Chondrocyte (in vitro differentiated cells): ENCODE measurements at regions not wholly inside any gene's neighbourhood (a gene's known extent, or its start where the extent isn't known, plus 50 kb on each side); places are given as distances from the start of the nearest gene placed in this dataset.

ENCODE experiments used
- DNase-seq: peaks from one replicate; pipeline ENCODE4 v3.0.0; 2021; ENCODE audit warnings: mixed read lengths, low spot score
- H3K27ac Mint-ChIP-seq: one replicate; pipeline ENCODE4 v1.8.0; 2021; ENCODE audit warnings: mild to moderate bottlenecking, moderate library complexity, mixed read lengths; ENCODE audit not compliant: unreplicated experiment
- H3K27me3 Mint-ChIP-seq: 2 replicates; pipeline ENCODE4 v1.8.0; 2021; ENCODE audit warnings: low read depth, mixed read lengths
- H3K36me3 Mint-ChIP-seq: 2 replicates; pipeline ENCODE4 v1.8.0; 2021; ENCODE audit warnings: low read depth, mixed read lengths
- H3K4me1 Mint-ChIP-seq: 2 replicates; pipeline ENCODE4 v1.8.0; 2021; ENCODE audit warnings: low read depth, mild to moderate bottlenecking, mixed read lengths
- H3K4me3 Mint-ChIP-seq: one replicate; pipeline ENCODE4 v1.8.0; 2021; ENCODE audit warnings: mild to moderate bottlenecking, moderate library complexity, mixed read lengths; ENCODE audit not compliant: unreplicated experiment
- H3K9me3 Mint-ChIP-seq: 2 replicates; pipeline ENCODE4 v1.8.0; 2021; ENCODE audit warnings: low read depth, mixed read lengths
- TF ChIP-seq, protein P1 (sequence below): fragments of 200-600 bp; sonication (generic); IDR thresholded peaks from 2 replicates; pipeline ENCODE4 v1.5.0; 2021; ENCODE audit warnings: antibody characterized with exemption, mild to moderate bottlenecking, moderate library complexity

DNA sequence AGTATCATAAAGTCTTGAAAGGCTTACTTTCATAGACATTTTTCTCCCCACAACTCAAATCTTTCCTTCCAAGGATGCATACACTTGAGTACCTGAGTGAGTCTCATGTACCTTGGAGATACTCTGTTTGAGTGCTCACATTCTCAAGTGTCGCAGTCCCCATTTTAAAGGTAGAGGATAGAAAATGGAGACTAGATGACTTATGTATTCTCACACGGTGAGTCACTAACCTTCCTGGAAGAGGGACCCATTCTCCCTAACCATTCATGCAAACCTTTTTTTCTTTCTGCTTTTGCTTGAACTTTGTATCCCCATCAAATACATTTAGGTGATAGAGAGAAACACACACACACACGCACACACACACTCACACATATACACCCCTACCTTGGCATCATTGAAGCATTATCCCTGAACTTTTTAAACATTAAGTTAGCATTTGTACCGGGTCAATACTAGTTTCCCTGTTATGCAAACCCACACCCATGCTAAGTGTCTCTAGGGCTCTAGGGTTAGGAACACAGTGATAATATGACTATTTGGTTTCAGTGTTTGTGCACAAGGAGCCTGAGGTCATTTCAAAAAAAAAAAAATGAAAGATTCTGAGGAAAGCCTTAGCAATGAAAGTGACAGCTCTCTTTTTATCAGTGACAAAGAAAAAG, 236.2 kb downstream of the IKZF2 start:
- Mint-ChIP-seq H3K9me3 (no peaks in the 10 kb centered on the region), H3K27me3 (no peaks in the 10 kb centered on the region), H3K27ac (no peak overlapping the region), H3K4me3 (no peak overlapping the region), H3K36me3 (no peaks in the 10 kb centered on the region), H3K4me1 (peaks cover 16% of the 10 kb centered on the region)
- no peak for DNase-seq
- TF ChIP-seq, protein P1, sequence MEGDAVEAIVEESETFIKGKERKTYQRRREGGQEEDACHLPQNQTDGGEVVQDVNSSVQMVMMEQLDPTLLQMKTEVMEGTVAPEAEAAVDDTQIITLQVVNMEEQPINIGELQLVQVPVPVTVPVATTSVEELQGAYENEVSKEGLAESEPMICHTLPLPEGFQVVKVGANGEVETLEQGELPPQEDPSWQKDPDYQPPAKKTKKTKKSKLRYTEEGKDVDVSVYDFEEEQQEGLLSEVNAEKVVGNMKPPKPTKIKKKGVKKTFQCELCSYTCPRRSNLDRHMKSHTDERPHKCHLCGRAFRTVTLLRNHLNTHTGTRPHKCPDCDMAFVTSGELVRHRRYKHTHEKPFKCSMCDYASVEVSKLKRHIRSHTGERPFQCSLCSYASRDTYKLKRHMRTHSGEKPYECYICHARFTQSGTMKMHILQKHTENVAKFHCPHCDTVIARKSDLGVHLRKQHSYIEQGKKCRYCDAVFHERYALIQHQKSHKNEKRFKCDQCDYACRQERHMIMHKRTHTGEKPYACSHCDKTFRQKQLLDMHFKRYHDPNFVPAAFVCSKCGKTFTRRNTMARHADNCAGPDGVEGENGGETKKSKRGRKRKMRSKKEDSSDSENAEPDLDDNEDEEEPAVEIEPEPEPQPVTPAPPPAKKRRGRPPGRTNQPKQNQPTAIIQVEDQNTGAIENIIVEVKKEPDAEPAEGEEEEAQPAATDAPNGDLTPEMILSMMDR, result no peak

GRCh38 chr2:212914392-212914791, 237.0 kb downstream of the IKZF2 start:
- no peaks in the 10 kb centered on the region for H3K9me3 Mint-ChIP-seq
- no peak overlapping the region for H3K4me3 Mint-ChIP-seq
- DNase-seq, result no peak
- H3K36me3 Mint-ChIP-seq, result no peaks in the 10 kb centered on the region
- H3K4me1 Mint-ChIP-seq, result peaks cover 16% of the 10 kb centered on the region
- H3K27ac Mint-ChIP-seq, result no peak overlapping the region
- TF ChIP-seq, protein P1, result no peak
- no peaks in the 10 kb centered on the region for H3K27me3 Mint-ChIP-seq

DNA sequence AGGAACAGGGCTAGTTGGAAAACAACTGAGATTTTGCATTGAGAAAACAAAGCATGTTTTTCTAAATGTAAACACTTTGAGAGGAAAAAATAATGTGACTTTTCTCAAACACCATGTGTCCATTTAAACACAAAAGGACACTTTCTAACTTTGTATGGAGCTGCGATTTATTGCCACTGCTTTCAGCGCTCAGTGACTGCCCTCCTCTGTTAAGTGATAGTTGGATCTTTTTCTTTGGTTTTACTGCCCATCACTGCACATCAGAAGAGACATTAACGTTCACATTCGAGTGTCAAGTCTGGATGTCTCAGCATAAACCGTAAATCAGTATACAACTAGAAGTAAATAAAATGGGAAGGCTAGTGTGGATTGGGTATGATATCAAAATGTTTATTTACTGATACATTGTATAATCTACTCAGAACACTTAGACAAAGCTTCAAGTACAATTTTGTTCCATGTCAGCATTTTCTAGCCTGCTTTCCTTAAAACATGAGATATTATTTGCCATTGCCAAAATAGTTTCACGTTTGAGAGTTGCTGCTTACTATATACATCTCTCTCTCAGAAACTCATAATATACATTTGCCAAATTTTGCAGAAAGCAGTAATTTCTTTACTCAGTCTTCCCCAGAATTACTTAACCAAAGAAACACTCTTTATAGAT, 237.6 kb downstream of the IKZF2 start:
- Mint-ChIP-seq H3K27me3 (no peaks in the 10 kb centered on the region), H3K36me3 (no peaks in the 10 kb centered on the region), H3K4me3 (no peak overlapping the region), H3K9me3 (no peaks in the 10 kb centered on the region), H3K27ac (no peak overlapping the region), H3K4me1 (peaks cover 16% of the 10 kb centered on the region)
- DNase-seq, result no peak
- TF ChIP-seq, protein P1, result no peak

GRCh38 chr2:212912445-212913103, 238.8 kb downstream of the IKZF2 start:
- TF ChIP-seq, protein P1, result no peak
- H3K4me3 Mint-ChIP-seq, result no peak overlapping the region
- H3K27me3 Mint-ChIP-seq, result no peaks in the 10 kb centered on the region
- H3K4me1 Mint-ChIP-seq, result peaks cover 16% of the 10 kb centered on the region
- no peaks in the 10 kb centered on the region for H3K36me3 Mint-ChIP-seq
- no peaks in the 10 kb centered on the region for H3K9me3 Mint-ChIP-seq
- no peak for DNase-seq
- no peak overlapping the region for H3K27ac Mint-ChIP-seq

- TF ChIP-seq, protein P1, result no peak
- H3K4me3 Mint-ChIP-seq, result no peak overlapping the region
- H3K27ac Mint-ChIP-seq, result no peak overlapping the region
- no peaks in the 10 kb centered on the region for H3K36me3 Mint-ChIP-seq
- H3K27me3 Mint-ChIP-seq, result no peaks in the 10 kb centered on the region
- DNase-seq, result no peak
- H3K9me3 Mint-ChIP-seq, result no peaks in the 10 kb centered on the region
- H3K4me1 Mint-ChIP-seq, result peaks cover 16% of the 10 kb centered on the region
Observed at GRCh38 chr2:212911011-212911410, 240.4 kb downstream of the IKZF2 start.
